ACC112 (cell line): ENCODE measurements at regions not wholly inside any gene's neighbourhood (a gene's known extent, or its start where the extent isn't known, plus 50 kb on each side); places are given as distances from the start of the nearest gene placed in this dataset.

Experiments used
- H2AFZ ChIP-seq: fragments of 200-600 bp; sonication (generic); one replicate; pipeline ENCODE4 v1.6.0; 2017; ENCODE audit warnings: antibody characterized with exemption, low read length; ENCODE audit not compliant: unreplicated experiment
- H3K27ac ChIP-seq: fragments of 200-600 bp; sonication (generic); 2 replicates; pipeline ENCODE4 v1.5.1; 2014; ENCODE audit warnings: low read depth, mild to moderate bottlenecking, antibody characterized with exemption, low read length, moderate library complexity
- H3K27me3 ChIP-seq: fragments of 200-600 bp; sonication (generic); 2 replicates; pipeline ENCODE4 v1.6.1; 2014; ENCODE audit warnings: mild to moderate bottlenecking, antibody characterized with exemption, low read length, moderate library complexity, mixed read lengths; ENCODE audit not compliant: insufficient read depth
- H3K36me3 ChIP-seq: fragments of 200-600 bp; sonication (generic); 2 replicates; pipeline ENCODE4 v1.6.1; 2016; ENCODE audit warnings: mild to moderate bottlenecking, antibody characterized with exemption, low read length, moderate library complexity, mixed read lengths; ENCODE audit not compliant: insufficient read depth
- H3K4me1 ChIP-seq: fragments of 200-600 bp; sonication (generic); one replicate; pipeline ENCODE4 v1.6.1; 2016; ENCODE audit warnings: low read length, mixed read lengths; ENCODE audit not compliant: insufficient read depth, unreplicated experiment, control insufficient read depth
- H3K4me3 ChIP-seq: fragments of 200-600 bp; sonication (generic); 2 replicates; pipeline ENCODE4 v1.5.1; 2014; ENCODE audit warnings: mild to moderate bottlenecking, low read depth, low read length
- H3K79me2 ChIP-seq: fragments of 200-600 bp; sonication (generic); one replicate; pipeline ENCODE4 v1.6.0; 2016; ENCODE audit warnings: low read length; ENCODE audit not compliant: control insufficient read depth, unreplicated experiment, insufficient read depth

DNA sequence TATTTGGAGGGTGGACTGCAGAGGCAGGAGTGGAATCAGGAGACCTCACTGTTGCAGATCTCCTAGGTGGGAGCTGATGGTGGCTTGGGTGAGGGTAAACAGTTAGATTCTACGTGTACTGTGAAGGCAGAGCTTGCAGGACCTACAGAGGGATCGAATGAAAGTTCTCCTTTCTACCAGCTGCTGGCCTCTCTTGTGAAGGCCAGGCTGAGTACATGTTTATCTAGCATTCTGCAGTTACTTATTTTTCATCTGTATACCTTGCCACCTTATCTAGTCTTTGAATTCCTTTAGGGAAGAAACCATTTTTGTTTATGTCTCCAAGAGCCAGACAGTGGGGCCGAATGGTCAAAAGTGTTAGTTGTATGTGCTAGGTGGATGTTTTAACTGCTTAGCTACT is 57.6 kb downstream of the PTTG1 start:
- no peak overlapping the region for H2AFZ ChIP-seq
- peak overlapping the region; percentile 48 for H3K27ac ChIP-seq
- H3K4me3 ChIP-seq, result no peak overlapping the region
- no peaks in the 10 kb centered on the region for H3K79me2 ChIP-seq
- peaks cover 35% of the 10 kb centered on the region for H3K4me1 ChIP-seq
- no peaks in the 10 kb centered on the region for H3K36me3 ChIP-seq
- H3K27me3 ChIP-seq, result no peaks in the 10 kb centered on the region

DNA sequence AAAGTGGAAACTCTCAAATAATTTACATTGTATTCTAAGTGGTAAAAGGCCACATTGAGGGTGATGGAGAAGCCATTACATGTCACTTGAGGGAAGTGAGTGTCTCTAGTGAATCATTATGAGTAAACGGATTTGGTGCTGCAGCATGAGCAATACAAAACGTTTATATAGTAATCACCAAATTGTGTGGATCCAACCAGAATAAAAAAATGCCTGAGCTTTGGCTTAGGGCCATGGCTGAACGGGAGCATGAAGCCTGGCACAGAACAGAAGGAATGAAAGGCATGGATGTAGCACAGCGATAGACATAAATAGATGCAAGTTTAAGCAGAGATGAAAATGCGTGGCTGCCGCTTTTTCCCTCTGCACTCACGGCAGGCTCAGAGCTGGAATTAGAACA is 58.3 kb downstream of the PTTG1 start:
- H3K79me2 ChIP-seq, result no peaks in the 10 kb centered on the region
- no peak overlapping the region for H2AFZ ChIP-seq
- no peaks in the 10 kb centered on the region for H3K36me3 ChIP-seq
- H3K4me1 ChIP-seq, result peaks cover 35% of the 10 kb centered on the region
- H3K27ac ChIP-seq, result peak overlapping the region; percentile 48; the same call in 1 of the 2 replicates
- H3K27me3 ChIP-seq, result no peaks in the 10 kb centered on the region
- 0 out of 2 replicates have a peak overlapping the region, but pooled peaks have one; percentile 14 for H3K4me3 ChIP-seq

DNA sequence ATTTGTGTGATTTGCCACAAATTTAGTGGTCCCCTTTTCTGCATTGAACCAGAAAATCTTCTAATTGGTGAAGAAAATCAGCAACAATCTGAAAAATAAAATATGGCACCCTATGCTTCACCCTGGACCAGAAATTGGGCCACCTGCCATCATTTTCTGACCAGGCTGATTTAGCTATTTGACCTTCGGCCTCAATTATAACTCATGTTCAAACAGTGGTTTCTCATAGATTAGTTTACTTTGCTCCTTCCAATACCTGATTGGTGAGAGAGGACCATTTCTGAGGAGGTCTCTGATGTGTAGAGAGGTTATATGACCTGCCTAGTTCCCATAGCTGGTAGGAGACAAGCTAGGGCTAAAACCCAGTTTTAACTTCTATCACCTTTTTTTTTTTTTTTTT is 59.0 kb downstream of the PTTG1 start:
- H3K4me1 ChIP-seq, result peaks cover 35% of the 10 kb centered on the region
- H3K4me3 ChIP-seq, result 0 out of 2 replicates have a peak overlapping the region, but pooled peaks have one; percentile 14
- no peaks in the 10 kb centered on the region for H3K27me3 ChIP-seq
- no peaks in the 10 kb centered on the region for H3K79me2 ChIP-seq
- no peak overlapping the region for H3K27ac ChIP-seq
- H2AFZ ChIP-seq, result no peak overlapping the region
- H3K36me3 ChIP-seq, result no peaks in the 10 kb centered on the region

DNA sequence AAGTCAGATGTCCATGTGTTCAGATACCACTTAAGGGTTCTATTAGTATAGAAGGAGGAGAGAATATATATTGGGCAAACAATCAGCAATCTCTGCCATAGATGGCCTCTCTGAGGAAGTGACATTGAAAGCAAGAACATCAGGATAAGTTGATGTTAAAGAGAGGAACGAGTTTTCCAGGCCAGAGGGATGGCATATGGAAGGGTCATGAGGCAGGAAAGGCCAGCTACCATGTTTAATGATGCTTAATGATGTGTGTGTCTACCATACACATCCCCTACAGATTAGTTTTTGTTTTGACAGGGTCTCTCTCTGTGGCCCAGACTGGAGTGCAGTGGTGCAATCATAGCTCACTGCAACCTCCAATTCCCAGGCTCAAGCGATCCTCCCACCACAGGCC is 63.0 kb downstream of the PTTG1 start:
- peaks cover 13% of the 10 kb centered on the region for H3K4me1 ChIP-seq
- H3K79me2 ChIP-seq, result no peaks in the 10 kb centered on the region
- H3K4me3 ChIP-seq, result no peak overlapping the region
- H3K36me3 ChIP-seq, result peaks cover 3% of the 10 kb centered on the region; the same call in 1 of the 2 replicates
- no peaks in the 10 kb centered on the region for H3K27me3 ChIP-seq
- no peak overlapping the region for H3K27ac ChIP-seq
- H2AFZ ChIP-seq, result no peak overlapping the region

DNA sequence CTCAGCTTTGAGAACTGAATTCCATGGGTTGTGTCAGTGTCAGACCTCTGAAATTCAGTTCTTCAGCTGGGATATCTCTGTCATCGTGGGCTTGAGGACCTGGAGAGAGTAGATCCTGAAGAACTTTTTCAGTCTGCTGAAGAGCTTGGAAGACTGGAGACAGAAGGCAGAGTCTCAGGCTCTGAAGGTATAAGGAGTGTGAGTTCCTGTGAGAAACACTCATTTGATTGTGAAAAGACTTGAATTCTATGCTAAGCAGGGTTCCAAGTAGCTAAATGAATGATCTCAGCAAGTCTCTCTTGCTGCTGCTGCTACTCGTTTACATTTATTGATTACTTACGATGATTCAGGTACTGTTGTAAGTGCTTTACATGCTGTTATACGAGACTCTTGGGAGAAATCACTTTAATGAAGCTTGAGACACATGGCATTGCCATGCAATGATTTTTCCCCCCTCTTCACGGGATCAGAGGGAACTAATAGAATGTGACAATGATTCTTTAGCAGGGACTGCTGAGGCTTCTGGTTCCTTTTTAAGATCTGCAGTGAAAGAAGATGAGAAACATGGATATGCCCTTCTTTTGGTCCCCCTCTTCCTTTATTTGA is 63.8 kb downstream of the PTTG1 start:
- no peak overlapping the region for H3K4me3 ChIP-seq
- no peaks in the 10 kb centered on the region for H3K79me2 ChIP-seq
- peaks cover 5% of the 10 kb centered on the region for H3K4me1 ChIP-seq
- H3K27me3 ChIP-seq, result no peaks in the 10 kb centered on the region
- no peak overlapping the region for H2AFZ ChIP-seq
- peaks cover 3% of the 10 kb centered on the region; the same call in 1 of the 2 replicates for H3K36me3 ChIP-seq
- H3K27ac ChIP-seq, result no peak overlapping the region

DNA sequence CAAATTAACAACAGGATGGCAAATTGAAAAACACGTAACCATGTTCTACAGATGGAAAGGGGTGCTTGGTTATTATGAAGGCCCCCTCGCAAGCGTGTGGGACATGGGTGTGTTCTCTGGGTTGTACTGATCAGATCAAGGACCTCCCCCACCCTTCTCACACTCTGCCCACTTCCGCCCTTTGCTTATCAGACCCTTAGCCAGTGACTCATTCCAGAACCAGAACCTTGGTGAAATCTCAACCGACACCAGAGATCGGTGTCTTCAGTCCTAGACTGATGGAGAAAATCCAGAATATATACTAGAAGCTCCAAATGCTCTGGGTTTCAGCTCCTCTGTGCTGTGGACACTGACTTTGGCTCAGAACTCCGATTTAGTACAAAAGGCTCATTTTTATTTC is 64.9 kb downstream of the PTTG1 start:
- Histone ChIP-seq H3K27ac (no peak overlapping the region), H3K36me3 (peaks cover 3% of the 10 kb centered on the region; the same call in 1 of the 2 replicates), H2AFZ (no peak overlapping the region), H3K27me3 (no peaks in the 10 kb centered on the region), H3K4me1 (no peaks in the 10 kb centered on the region), H3K4me3 (no peak overlapping the region), H3K79me2 (no peaks in the 10 kb centered on the region)

DNA sequence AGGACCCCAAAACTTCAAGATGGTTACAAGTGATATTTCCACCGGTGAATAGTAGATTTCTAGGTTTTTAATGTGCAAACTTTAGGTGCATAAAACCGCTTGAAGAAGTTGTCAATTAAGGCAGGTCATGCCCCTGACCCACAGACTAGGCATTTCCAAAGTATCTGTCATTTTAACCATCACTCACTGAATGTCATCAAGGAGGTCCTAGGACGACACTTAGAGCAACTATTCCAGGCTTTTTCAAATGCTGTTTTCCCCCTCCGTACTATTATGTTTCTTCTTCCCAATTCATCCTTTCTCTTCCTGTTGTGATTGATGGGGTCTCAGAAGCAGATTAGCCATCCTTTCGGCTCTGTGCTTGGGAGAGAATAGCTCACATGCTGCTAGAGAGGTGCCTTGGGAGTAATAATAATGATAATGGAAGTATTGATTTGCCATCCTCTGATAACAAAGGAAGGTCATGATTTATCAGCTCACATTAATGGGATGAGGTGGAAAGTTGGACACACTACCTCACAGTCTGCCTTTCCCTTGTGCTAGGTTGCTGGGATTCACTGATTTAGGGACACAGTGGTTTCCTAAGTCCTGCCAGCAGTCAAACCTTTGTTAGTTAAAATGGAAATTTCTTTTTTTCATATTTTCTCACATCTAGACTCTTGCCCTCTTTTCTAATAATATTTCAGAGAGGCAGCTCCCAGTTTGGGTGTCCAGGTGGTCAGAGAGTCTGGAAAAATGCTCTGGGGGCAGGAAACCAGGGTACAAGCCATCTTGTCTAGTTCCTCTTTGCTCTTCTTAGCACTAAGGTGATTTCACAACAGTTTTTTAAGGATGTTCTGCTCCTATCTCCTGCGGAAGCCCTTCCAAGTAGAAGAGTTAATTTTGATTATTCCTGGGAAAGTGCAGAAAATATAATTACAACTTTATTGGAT is 67.0 kb downstream of the PTTG1 start:
- H3K4me3 ChIP-seq, result no peak overlapping the region
- no peaks in the 10 kb centered on the region for H3K4me1 ChIP-seq
- H3K27me3 ChIP-seq, result no peaks in the 10 kb centered on the region
- H3K27ac ChIP-seq, result no peak overlapping the region
- H3K79me2 ChIP-seq, result no peaks in the 10 kb centered on the region
- peaks cover 3% of the 10 kb centered on the region; the same call in 1 of the 2 replicates for H3K36me3 ChIP-seq
- no peak overlapping the region for H2AFZ ChIP-seq

DNA sequence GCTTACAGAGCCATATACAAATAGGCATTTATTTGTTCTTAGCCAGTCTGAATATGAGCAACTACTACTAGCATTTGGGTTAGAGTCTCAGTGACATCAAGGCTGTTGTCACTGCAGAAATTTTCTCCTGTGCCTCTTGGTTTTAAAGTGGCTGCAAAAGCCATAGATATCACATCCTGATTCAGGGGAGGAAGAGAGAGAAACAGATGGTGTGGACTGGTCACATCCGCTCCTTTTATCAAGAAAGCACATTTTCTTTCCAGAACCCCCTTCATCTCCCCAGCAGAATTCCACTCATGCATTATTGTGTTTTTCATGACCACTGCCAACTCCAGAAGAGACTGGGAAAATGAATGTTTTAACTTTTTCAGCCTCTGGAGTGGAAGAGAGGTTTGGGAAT is 69.8 kb downstream of the PTTG1 start:
- no peak overlapping the region for H3K27ac ChIP-seq
- peaks cover 6% of the 10 kb centered on the region; the same call in 1 of the 2 replicates for H3K27me3 ChIP-seq
- H2AFZ ChIP-seq, result no peak overlapping the region
- no peak overlapping the region for H3K4me3 ChIP-seq
- H3K79me2 ChIP-seq, result no peaks in the 10 kb centered on the region
- H3K4me1 ChIP-seq, result no peaks in the 10 kb centered on the region
- H3K36me3 ChIP-seq, result peaks cover 3% of the 10 kb centered on the region; the same call in 1 of the 2 replicates

DNA sequence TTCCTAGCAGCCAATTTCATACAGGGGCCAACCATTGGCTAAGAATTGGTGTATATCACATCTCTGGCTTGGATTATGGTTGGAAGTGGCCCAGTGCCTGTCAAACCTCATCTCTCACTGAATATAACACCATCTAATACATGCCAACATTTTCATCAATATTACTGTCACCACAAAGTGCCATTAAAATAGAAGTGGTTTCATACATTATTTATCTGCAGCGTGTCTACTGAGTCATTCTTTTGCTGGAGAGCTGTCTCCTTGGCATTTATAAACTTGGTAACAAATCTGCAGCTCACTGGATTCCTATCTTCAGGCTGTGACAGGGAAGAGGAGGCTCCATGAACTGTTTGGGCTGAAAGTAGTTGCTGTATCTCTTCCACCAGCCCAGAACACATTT is 70.9 kb downstream of the PTTG1 start:
- H3K79me2 ChIP-seq, result no peaks in the 10 kb centered on the region
- no peak overlapping the region for H3K27ac ChIP-seq
- no peak overlapping the region for H2AFZ ChIP-seq
- no peak overlapping the region for H3K4me3 ChIP-seq
- H3K27me3 ChIP-seq, result peaks cover 6% of the 10 kb centered on the region; the same call in 1 of the 2 replicates
- no peaks in the 10 kb centered on the region for H3K4me1 ChIP-seq
- H3K36me3 ChIP-seq, result no peaks in the 10 kb centered on the region

DNA sequence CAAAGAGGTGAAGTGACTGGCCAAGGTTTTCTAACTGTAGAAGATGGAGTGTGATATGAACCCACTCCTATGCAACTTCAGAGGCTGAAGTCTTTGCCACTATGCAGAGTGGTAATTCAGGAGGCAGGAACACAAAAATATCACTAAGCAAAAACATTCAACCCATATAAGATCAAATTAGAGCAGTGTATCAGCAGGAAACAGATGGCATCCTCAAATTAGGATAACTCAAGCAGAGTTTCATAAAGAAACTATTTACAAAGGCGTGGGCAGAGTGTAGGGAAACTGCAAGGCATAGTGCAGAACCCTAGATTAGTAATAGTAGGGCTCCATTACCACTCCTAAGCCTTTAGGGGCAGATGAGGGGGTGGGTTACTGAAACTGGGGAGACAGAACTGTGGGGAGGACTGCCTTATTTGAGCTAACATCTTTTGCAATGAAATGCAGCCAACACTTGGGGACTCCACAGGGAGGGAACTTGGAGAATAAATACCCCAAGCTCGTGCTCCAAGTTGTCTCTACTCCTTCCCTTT is 72.2 kb downstream of the PTTG1 start:
- Histone ChIP-seq H3K4me1 (no peaks in the 10 kb centered on the region), H2AFZ (no peak overlapping the region), H3K27ac (no peak overlapping the region), H3K27me3 (peaks cover 6% of the 10 kb centered on the region; the same call in 1 of the 2 replicates), H3K79me2 (no peaks in the 10 kb centered on the region), H3K4me3 (no peak overlapping the region), H3K36me3 (no peaks in the 10 kb centered on the region)
